ENCODE measurements at regions not wholly inside any gene's neighbourhood (a gene's known extent, or its start where the extent isn't known, plus 50 kb on each side); places are given as distances from the start of the nearest gene placed in this dataset.

- DNase-seq (ENCODE audit: low spot score): no peak
- no peak for TF ChIP-seq CTCF (conservative IDR thresholded peaks at IDR 0.05; ENCODE audit: low read depth)
- CTCF ChIA-PET: interaction anchor here (0.6 kb wide), 1 partner anchor 14 kb away, joined by 5 read pairs; no protein-coding TSS in a partner anchor
- POLR2A ChIA-PET (ENCODE audit: low non-redundant PET): no interaction called here
- H3K27ac ChIP-seq: no peak overlapping the region
Observed at GRCh38 chr3:177370246-177370822, 173.1 kb upstream of the TBL1XR1 start.

GRCh38 chr3:177371146-177371545 lies 173.9 kb upstream of the TBL1XR1 start:
- H3K27ac ChIP-seq: no peak overlapping the region
- ChIA-PET POLR2A (ENCODE audit: low non-redundant PET) (no interaction called here), CTCF (interaction anchor here (0.6 kb wide), 1 partner anchor 321 kb away, joined by 4 read pairs; no protein-coding TSS in a partner anchor)
- no peak for DNase-seq (ENCODE audit: low spot score)
- no peak for TF ChIP-seq CTCF (conservative IDR thresholded peaks at IDR 0.05; ENCODE audit: low read depth)

GRCh38 chr3:177371888-177372287 lies 174.6 kb upstream of the TBL1XR1 start:
- no peak for DNase-seq (ENCODE audit: low spot score)
- no peak for TF ChIP-seq CTCF (conservative IDR thresholded peaks at IDR 0.05; ENCODE audit: low read depth)
- no peak overlapping the region for H3K27ac ChIP-seq
- CTCF ChIA-PET: no interaction called here
- POLR2A ChIA-PET (ENCODE audit: low non-redundant PET): no interaction called here

DNA sequence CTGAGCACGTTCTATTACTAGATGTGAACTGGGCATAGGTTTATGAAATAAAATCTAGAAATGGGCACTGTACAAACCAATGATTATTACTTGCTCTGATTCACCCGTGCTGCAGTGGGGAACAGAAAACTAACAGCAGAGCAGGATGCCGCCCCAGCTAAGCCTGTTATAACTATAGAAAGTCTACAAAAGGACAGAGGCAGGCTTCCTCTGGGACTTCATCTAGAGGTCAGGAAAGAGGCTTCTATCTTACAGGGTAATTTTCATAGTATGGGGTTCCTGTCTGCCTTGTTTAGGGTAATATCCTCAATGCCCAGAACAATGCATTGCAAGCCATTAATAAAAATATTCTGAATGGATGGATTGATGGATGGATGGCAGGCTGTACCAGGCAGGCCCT lies 177.0 kb upstream of the TBL1XR1 start:
- no peak overlapping the region for H3K27ac ChIP-seq
- DNase-seq (ENCODE audit: low spot score): no peak
- ChIA-PET CTCF (no interaction called here), POLR2A (ENCODE audit: low non-redundant PET) (no interaction called here)
- no peak for TF ChIP-seq CTCF (conservative IDR thresholded peaks at IDR 0.05; ENCODE audit: low read depth)

DNA sequence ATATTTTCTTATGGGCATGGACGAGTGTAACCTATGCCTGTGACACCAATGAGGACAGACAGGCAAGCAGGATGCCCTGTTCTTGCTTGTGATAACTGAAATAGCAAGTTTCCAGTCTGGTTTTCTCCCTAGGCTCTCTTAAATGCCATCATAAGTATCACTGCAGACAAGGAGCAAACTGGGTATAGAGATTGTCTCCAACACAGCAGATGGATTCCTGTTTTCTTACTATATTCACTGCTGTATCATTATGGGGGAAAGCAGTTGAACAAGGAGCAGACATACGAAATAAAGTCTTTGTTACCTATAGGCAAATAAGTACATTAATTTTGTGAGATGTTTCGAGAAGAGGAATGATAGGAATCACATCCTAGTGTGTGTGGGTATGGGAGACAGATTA lies 178.0 kb upstream of the TBL1XR1 start:
- ChIA-PET CTCF (no interaction called here), POLR2A (ENCODE audit: low non-redundant PET) (no interaction called here)
- TF ChIP-seq CTCF (conservative IDR thresholded peaks at IDR 0.05; ENCODE audit: low read depth): no peak
- DNase-seq (ENCODE audit: low spot score): no peak
- H3K27ac ChIP-seq: no peak overlapping the region

- ChIA-PET CTCF (no interaction called here), POLR2A (ENCODE audit: low non-redundant PET) (no interaction called here)
- H3K27ac ChIP-seq: no peak overlapping the region
- DNase-seq (ENCODE audit: low spot score): peak; percentile 55
- no peak for TF ChIP-seq CTCF (conservative IDR thresholded peaks at IDR 0.05; ENCODE audit: low read depth)
Observed at GRCh38 chr3:177377166-177377565, 179.9 kb upstream of the TBL1XR1 start.

DNA sequence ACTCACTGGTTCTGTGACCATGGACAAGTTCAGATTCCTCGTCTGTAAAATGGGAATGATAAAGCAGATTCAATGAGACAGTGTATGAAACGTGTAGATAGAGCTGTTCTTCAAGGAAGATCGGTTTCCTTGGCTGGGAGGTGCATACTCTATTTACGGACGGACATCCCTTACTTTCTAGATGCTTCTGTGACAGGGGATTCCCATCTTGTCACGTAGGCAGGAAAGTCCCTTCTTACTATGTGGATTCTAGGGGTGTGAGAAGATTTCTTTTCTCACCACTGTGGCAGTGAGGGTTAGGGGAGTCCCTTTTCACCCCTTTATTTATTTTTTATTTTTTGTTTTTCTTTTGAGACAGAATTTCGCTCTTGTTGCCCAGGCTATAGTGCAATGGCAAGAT lies 180.9 kb upstream of the TBL1XR1 start:
- ChIA-PET POLR2A (ENCODE audit: low non-redundant PET) (no interaction called here), CTCF (no interaction called here)
- no peak for DNase-seq (ENCODE audit: low spot score)
- no peak for TF ChIP-seq CTCF (conservative IDR thresholded peaks at IDR 0.05; ENCODE audit: low read depth)
- H3K27ac ChIP-seq: no peak overlapping the region

All from RWPE1 (cell line).